Small intestine (tissue), 7 donors: ENCODE measurements at regions not wholly inside any gene's neighbourhood (a gene's known extent, or its start where the extent isn't known, plus 50 kb on each side); places are given as distances from the start of the nearest gene placed in this dataset.
A peak's percentile ranks its signal among the peaks of the same experiment; 100 is the strongest.

Source experiments
- DNase-seq, 2 donors: peaks; one replicate each; pipeline versions ENCODE4 v3.0.0 to v3.0.0-alpha.2; 2013
- FAIRE-seq: peaks from 2 replicates; lab custom pipeline; 2012; peaks lifted over from hg19 to GRCh38; lab: Jason Lieb, UNC
- H3K27ac ChIP-seq, 3 donors: one replicate each; pipeline ENCODE4 v1.5.1; 2013; ENCODE audit warnings: low read length in 2 of 3, mild to moderate bottlenecking in 2 of 3, control low read depth in 1 of 3, inconsistent platforms in 1 of 3, low read depth in 1 of 3, moderate library complexity in 1 of 3
- H3K27me3 ChIP-seq, 3 donors: one replicate each; pipeline ENCODE4 v1.6.1; 2013; ENCODE audit warnings: low read length in 3 of 3, inconsistent platforms in 1 of 3; ENCODE audit not compliant: control insufficient read depth in 3 of 3, insufficient read depth in 3 of 3
- H3K36me3 ChIP-seq, 3 donors: one replicate each; pipeline ENCODE4 v1.6.1; 2013; ENCODE audit warnings: low read length in 3 of 3, inconsistent platforms in 1 of 3, low read depth in 1 of 3, mild to moderate bottlenecking in 1 of 3, moderate library complexity in 1 of 3; ENCODE audit not compliant: control insufficient read depth in 3 of 3, insufficient read depth in 2 of 3
- H3K4me1 ChIP-seq, 3 donors: one replicate each; pipeline ENCODE4 v1.6.1; 2013; ENCODE audit warnings: low read length in 2 of 3, inconsistent platforms in 1 of 3, low read depth in 1 of 3, mild to moderate bottlenecking in 1 of 3, moderate library complexity in 1 of 3; ENCODE audit not compliant: control insufficient read depth in 3 of 3, insufficient read depth in 2 of 3
- H3K4me3 ChIP-seq, 3 donors: one replicate each; pipeline ENCODE4 v1.5.1; 2013; ENCODE audit warnings: low read length in 3 of 3, control low read depth in 1 of 3, inconsistent platforms in 1 of 3, low read depth in 1 of 3, mild to moderate bottlenecking in 1 of 3, moderate library complexity in 1 of 3
- H3K9me3 ChIP-seq, 2 donors: one replicate each; pipeline ENCODE4 v1.6.1; 2013; ENCODE audit warnings: low read depth in 1 of 2, low read length in 1 of 2; ENCODE audit not compliant: control insufficient read depth in 2 of 2, insufficient read depth in 1 of 2
- WGBS, 3 donors: extraction: QIAGEN DNeasy Blood & Tissue Kit; methylation state at CpG; one replicate each; pipeline ENCODE4 v1.1.7; 2013; 5-methylcytosine and 5-hydroxymethylcytosine counted together
- donor health status: healthy with polysubstance abuse.
- donor health status: control.
- donor health status: control.
- donor health status: Bipolar disorder and iron deficiency.
- donor health status: healthy.

GRCh38 chr11:95592471-95592870 lies 197.1 kb downstream of the FAM76B start:
- Histone ChIP-seq H3K4me1 (peaks cover 0 to 2% (median 0%) of the 10 kb centered on the region in 3 donors), H3K27me3 (no peaks in the 10 kb centered on the region), H3K36me3 (no peaks in the 10 kb centered on the region), H3K27ac (no peak overlapping the region), H3K4me3 (no peak overlapping the region), H3K9me3 (no peaks in the 10 kb centered on the region)
- DNase-seq = no peak
- WGBS, 3 donors = 48 to 53% (median 49%) methylated on average over 4 of the region's 4 CpGs
- FAIRE-seq = no peak

- no peaks in the 10 kb centered on the region for H3K27me3 ChIP-seq
- H3K9me3 ChIP-seq = no peaks in the 10 kb centered on the region
- no peaks in the 10 kb centered on the region for H3K36me3 ChIP-seq
- FAIRE-seq (no peak), DNase-seq (peak in 1 of 2 donors; percentile 24)
- no peaks in the 10 kb centered on the region for H3K4me1 ChIP-seq
- no peak overlapping the region for H3K27ac ChIP-seq
- WGBS, 3 donors = 85 to 91% (median 89%) methylated on average over 10 of the region's 10 CpGs
- no peak overlapping the region for H3K4me3 ChIP-seq
Observed at GRCh38 chr11:95589893-95590612, 199.5 kb downstream of the FAM76B start.

GRCh38 chr11:95588821-95589220 lies 200.8 kb downstream of the FAM76B start:
- no peaks in the 10 kb centered on the region for H3K27me3 ChIP-seq
- no peaks in the 10 kb centered on the region for H3K36me3 ChIP-seq
- WGBS, 3 donors = 81 to 86% (median 83%) methylated on average over 3 of the region's 3 CpGs
- no peak for DNase-seq
- H3K9me3 ChIP-seq = no peaks in the 10 kb centered on the region
- no peak overlapping the region for H3K27ac ChIP-seq
- H3K4me3 ChIP-seq = no peak overlapping the region
- no peaks in the 10 kb centered on the region for H3K4me1 ChIP-seq
- FAIRE-seq = no peak

GRCh38 chr11:95586661-95587060 lies 202.9 kb downstream of the FAM76B start:
- H3K4me1 ChIP-seq = no peaks in the 10 kb centered on the region
- DNase-seq (no peak), FAIRE-seq (no peak)
- no peaks in the 10 kb centered on the region for H3K27me3 ChIP-seq
- no peak overlapping the region for H3K27ac ChIP-seq
- H3K9me3 ChIP-seq = no peaks in the 10 kb centered on the region
- 77 to 83% (median 83%) methylated on average over 4 of the region's 4 CpGs for WGBS, 3 donors
- no peaks in the 10 kb centered on the region for H3K36me3 ChIP-seq
- no peak overlapping the region for H3K4me3 ChIP-seq

- no peaks in the 10 kb centered on the region for H3K9me3 ChIP-seq
- no peak overlapping the region for H3K4me3 ChIP-seq
- DNase-seq (no peak), FAIRE-seq (no peak)
- H3K4me1 ChIP-seq = no peaks in the 10 kb centered on the region
- 87 to 92% (median 88%) methylated on average over 1 of the region's 1 CpG for WGBS, 3 donors
- no peaks in the 10 kb centered on the region for H3K27me3 ChIP-seq
- no peak overlapping the region for H3K27ac ChIP-seq
- no peaks in the 10 kb centered on the region for H3K36me3 ChIP-seq
Observed at GRCh38 chr11:95586155-95586554, 203.4 kb downstream of the FAM76B start.

- no peak for DNase-seq
- Histone ChIP-seq H3K4me3 (no peak overlapping the region), H3K9me3 (no peaks in the 10 kb centered on the region), H3K27me3 (no peaks in the 10 kb centered on the region), H3K4me1 (no peaks in the 10 kb centered on the region), H3K27ac (no peak overlapping the region), H3K36me3 (no peaks in the 10 kb centered on the region)
- no peak for FAIRE-seq
- 77 to 86% (median 83%) methylated on average over 4 of the region's 4 CpGs for WGBS, 3 donors
Observed at GRCh38 chr11:95585752-95586077, 203.9 kb downstream of the FAM76B start.

- FAIRE-seq (no peak), DNase-seq (no peak)
- H3K9me3 ChIP-seq = no peaks in the 10 kb centered on the region
- no peaks in the 10 kb centered on the region for H3K27me3 ChIP-seq
- H3K4me1 ChIP-seq = no peaks in the 10 kb centered on the region
- no peak overlapping the region for H3K27ac ChIP-seq
- 76 to 87% (median 81%) methylated on average over 3 of the region's 3 CpGs for WGBS, 3 donors
- H3K4me3 ChIP-seq = no peak overlapping the region
- no peaks in the 10 kb centered on the region for H3K36me3 ChIP-seq
Observed at GRCh38 chr11:95585069-95585751, 204.4 kb downstream of the FAM76B start.

- Histone ChIP-seq H3K27me3 (no peaks in the 10 kb centered on the region), H3K4me3 (no peak overlapping the region), H3K27ac (no peak overlapping the region), H3K9me3 (no peaks in the 10 kb centered on the region), H3K36me3 (no peaks in the 10 kb centered on the region), H3K4me1 (no peaks in the 10 kb centered on the region)
- DNase-seq (no peak), FAIRE-seq (no peak)
- WGBS, 3 donors = 76 to 91% (median 85%) methylated on average over 2 of the region's 2 CpGs
Observed at GRCh38 chr11:95584589-95584988, 205.0 kb downstream of the FAM76B start.
